ENCODE measurements at regions not wholly inside any gene's neighbourhood (a gene's known extent, or its start where the extent isn't known, plus 50 kb on each side); places are given as distances from the start of the nearest gene placed in this dataset.

DNA sequence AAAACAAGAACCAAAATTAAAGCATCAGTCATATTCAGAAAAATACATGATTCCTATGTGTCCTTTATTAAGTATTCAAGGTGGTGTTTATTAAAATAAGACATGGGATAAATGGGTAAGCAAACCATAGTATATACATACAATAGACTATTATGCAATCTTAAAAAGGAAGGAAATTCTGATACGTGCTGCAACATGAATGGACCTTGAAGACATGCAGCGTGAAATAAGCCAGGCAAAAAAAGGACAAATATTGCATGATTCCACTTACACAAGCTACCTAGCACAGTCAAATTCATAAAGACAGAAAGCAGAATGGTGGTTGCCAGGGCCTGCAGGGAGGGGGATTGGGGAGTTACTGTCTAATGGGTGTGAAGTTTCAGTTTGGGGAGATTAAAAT is 127.7 kb downstream of the DMAC1 start:
- DNase-seq = no peak
- no peak for TF ChIP-seq POLR2A (IDR thresholded peaks at IDR 0.05)
- TF ChIP-seq, protein P1, sequence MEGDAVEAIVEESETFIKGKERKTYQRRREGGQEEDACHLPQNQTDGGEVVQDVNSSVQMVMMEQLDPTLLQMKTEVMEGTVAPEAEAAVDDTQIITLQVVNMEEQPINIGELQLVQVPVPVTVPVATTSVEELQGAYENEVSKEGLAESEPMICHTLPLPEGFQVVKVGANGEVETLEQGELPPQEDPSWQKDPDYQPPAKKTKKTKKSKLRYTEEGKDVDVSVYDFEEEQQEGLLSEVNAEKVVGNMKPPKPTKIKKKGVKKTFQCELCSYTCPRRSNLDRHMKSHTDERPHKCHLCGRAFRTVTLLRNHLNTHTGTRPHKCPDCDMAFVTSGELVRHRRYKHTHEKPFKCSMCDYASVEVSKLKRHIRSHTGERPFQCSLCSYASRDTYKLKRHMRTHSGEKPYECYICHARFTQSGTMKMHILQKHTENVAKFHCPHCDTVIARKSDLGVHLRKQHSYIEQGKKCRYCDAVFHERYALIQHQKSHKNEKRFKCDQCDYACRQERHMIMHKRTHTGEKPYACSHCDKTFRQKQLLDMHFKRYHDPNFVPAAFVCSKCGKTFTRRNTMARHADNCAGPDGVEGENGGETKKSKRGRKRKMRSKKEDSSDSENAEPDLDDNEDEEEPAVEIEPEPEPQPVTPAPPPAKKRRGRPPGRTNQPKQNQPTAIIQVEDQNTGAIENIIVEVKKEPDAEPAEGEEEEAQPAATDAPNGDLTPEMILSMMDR (IDR thresholded peaks at IDR 0.05) = no peak
- TF ChIP-seq EP300 (IDR thresholded peaks at IDR 0.05) = no peak
- Histone ChIP-seq H3K4me1 (ENCODE audit: insufficient read depth) (no peaks in the 10 kb centered on the region), H3K4me3 (no peak overlapping the region), H3K27me3 (no peaks in the 10 kb centered on the region), H3K27ac (no peak overlapping the region), H3K36me3 (no peaks in the 10 kb centered on the region), H3K9me3 (no peaks in the 10 kb centered on the region)
- intact Hi-C loops (cut with DNase I) = no loop called here
- 84 to 89% (median 88%) methylated on average over 2 of the region's 2 CpGs for WGBS, 3 donors

DNA sequence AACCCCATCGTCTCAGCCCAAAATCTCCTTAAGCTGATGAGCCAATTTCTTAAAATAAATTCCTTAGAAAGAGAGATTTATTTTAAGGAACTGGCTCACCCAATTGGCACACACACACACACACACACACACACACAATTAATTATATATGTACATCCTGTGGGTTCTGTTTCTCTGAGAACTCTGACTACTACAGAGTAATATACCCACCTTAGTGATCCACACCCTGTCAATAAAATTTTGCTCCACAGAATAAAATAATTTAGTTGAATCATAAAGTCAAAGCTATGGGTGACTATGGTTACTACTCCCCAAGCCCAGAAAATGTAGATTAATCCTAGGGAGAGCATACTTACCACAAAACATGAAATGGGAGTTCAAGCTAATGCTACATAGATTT is 131.0 kb downstream of the DMAC1 start:
- no peak overlapping the region for H3K4me3 ChIP-seq
- no peaks in the 10 kb centered on the region for H3K27me3 ChIP-seq
- no peaks in the 10 kb centered on the region for H3K4me1 ChIP-seq (ENCODE audit: insufficient read depth)
- no peak overlapping the region for H3K27ac ChIP-seq
- H3K36me3 ChIP-seq = no peaks in the 10 kb centered on the region
- WGBS, 3 donors = 52 to 65% (median 54%) methylated on average over 1 of the region's 1 CpG
- intact Hi-C loops (cut with DNase I) = no loop called here
- TF ChIP-seq, protein P1 (IDR thresholded peaks at IDR 0.05) = no peak
- TF ChIP-seq POLR2A (IDR thresholded peaks at IDR 0.05) = no peak
- no peak for TF ChIP-seq EP300 (IDR thresholded peaks at IDR 0.05)
- no peak for DNase-seq
- H3K9me3 ChIP-seq = no peaks in the 10 kb centered on the region

DNA sequence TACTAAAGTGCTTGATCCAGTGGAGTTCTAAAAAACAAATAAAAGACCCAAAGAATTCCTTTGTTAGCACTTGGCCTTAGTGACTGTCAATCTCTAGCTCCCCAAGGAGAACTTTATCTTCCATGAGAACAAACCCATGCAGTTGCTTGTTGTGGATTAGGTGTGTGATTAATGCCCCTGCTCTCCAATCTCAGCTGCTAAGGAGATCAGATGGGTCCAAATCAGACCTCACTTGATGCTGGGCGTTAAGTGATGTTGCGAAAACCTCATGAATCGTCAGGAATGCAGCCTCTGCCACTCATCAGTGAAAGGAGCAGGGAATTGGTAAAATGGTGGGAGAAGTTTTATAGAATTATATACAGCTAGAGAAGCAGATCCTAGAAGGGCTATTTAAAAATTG is 133.7 kb downstream of the DMAC1 start:
- Histone ChIP-seq H3K4me3 (no peak overlapping the region), H3K27ac (no peak overlapping the region), H3K27me3 (no peaks in the 10 kb centered on the region), H3K36me3 (no peaks in the 10 kb centered on the region), H3K4me1 (ENCODE audit: insufficient read depth) (no peaks in the 10 kb centered on the region), H3K9me3 (no peaks in the 10 kb centered on the region)
- intact Hi-C loops (cut with DNase I) = no loop called here
- DNase-seq = no peak
- 88 to 92% (median 91%) methylated on average over 3 of the region's 3 CpGs for WGBS, 3 donors
- no peak for TF ChIP-seq POLR2A (IDR thresholded peaks at IDR 0.05)
- TF ChIP-seq, protein P1 (IDR thresholded peaks at IDR 0.05) = no peak
- no peak for TF ChIP-seq EP300 (IDR thresholded peaks at IDR 0.05)

DNA sequence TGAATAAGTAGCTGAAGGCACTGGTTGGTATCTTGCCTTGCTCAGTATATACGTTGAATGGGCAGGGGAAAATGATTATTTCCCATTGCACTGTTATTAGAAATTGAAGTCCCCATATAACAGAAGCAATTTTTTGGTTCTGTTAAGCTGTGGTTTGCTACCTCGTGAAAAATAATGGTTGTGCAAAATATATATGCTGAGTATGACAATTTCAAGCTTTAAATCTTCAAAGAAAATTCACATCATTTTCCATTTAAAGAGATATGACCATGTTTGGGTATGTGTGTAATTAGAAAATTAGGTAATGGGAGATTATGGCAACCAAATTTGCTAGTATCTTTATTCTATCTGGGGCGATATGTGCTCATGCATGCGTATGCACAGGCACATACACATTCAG is 139.8 kb downstream of the DMAC1 start:
- Histone ChIP-seq H3K4me1 (ENCODE audit: insufficient read depth) (peaks cover 3% of the 10 kb centered on the region), H3K27me3 (no peaks in the 10 kb centered on the region), H3K27ac (no peak overlapping the region), H3K4me3 (no peak overlapping the region), H3K9me3 (no peaks in the 10 kb centered on the region), H3K36me3 (no peaks in the 10 kb centered on the region)
- WGBS, 3 donors = 86 to 91% (median 90%) methylated on average over 4 of the region's 4 CpGs
- intact Hi-C loops (cut with DNase I) = no loop called here
- TF ChIP-seq, protein P1 (IDR thresholded peaks at IDR 0.05) = no peak
- TF ChIP-seq EP300 (IDR thresholded peaks at IDR 0.05) (no peak), POLR2A (IDR thresholded peaks at IDR 0.05) (no peak)
- no peak for DNase-seq

DNA sequence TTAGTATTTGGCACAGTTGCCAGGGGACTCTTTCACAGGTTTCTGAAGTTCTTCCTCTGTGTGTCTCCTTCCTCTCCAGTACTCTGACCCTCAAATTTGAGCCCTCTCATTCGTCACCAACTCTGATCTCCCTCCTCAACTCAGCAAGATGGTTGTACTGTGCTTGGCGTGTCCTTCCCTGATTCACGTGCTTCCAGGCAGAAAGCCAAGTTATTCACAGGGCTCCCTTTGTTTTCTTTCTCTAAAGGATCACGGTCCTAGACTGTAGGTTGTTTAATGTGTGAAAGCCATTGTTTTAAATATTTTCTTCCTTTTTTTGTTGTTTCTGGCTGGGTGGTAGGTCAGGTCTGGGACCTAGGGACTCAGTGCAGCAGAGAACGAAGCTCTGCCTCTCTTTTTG is 142.9 kb downstream of the DMAC1 start:
- Histone ChIP-seq H3K4me3 (no peak overlapping the region), H3K4me1 (ENCODE audit: insufficient read depth) (peaks cover 3% of the 10 kb centered on the region), H3K27ac (no peak overlapping the region), H3K27me3 (no peaks in the 10 kb centered on the region), H3K36me3 (no peaks in the 10 kb centered on the region), H3K9me3 (no peaks in the 10 kb centered on the region)
- 18 to 31% (median 26%) methylated on average over 5 of the region's 5 CpGs for WGBS, 3 donors
- TF ChIP-seq, protein P1 (IDR thresholded peaks at IDR 0.05) = no peak
- no peak for DNase-seq
- intact Hi-C loops (cut with DNase I) = no loop called here
